ENCODE measurements at regions not wholly inside any gene's neighbourhood (a gene's known extent, or its start where the extent isn't known, plus 50 kb on each side); places are given as distances from the start of the nearest gene placed in this dataset.

GRCh38 chr3:59444676-59445075 lies 394.9 kb upstream of the CFAP20DC start:
- DNase-seq (ENCODE audit: low read depth): no peak

GRCh38 chr3:59444294-59444671 lies 394.5 kb upstream of the CFAP20DC start:
- no peak for DNase-seq (ENCODE audit: low read depth)

GRCh38 chr3:59443618-59444293 lies 393.9 kb upstream of the CFAP20DC start:
- DNase-seq (ENCODE audit: low read depth): no peak

- DNase-seq (ENCODE audit: low read depth): no peak
These were observed 392.2 kb upstream of the CFAP20DC start for GRCh38 chr3:59442046-59442445.

- no peak for DNase-seq (ENCODE audit: low read depth)
These were observed 390.6 kb upstream of the CFAP20DC start for GRCh38 chr3:59440285-59441028.

GRCh38 chr3:59438492-59438891 lies 388.7 kb upstream of the CFAP20DC start:
- DNase-seq (ENCODE audit: low read depth): no peak

- no peak for DNase-seq (ENCODE audit: low read depth)
These were observed 386.5 kb upstream of the CFAP20DC start for GRCh38 chr3:59436164-59436958.

- DNase-seq (ENCODE audit: low read depth): no peak
These were observed 383.7 kb upstream of the CFAP20DC start for GRCh38 chr3:59433546-59433945.

DNA sequence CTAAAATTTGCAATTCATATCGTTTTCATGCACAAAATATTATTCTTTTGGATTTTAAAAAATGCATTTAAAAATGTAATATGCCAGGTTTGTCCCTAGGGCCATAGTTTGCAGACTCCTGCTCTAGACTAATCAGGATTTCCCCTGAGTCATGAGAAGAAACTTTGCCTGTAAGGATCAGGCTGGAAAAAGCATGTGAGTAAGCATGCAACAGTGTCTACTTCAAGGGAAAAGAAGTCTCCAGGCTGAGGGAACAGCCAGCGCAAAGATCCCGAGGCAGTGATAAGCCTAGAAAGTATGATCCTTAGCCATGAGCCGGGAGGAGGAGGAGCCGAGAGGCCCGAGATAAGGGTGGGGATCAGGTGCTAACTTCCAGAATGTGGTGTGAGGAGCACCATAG lies 382.8 kb upstream of the CFAP20DC start:
- no peak for DNase-seq (ENCODE audit: low read depth)

- DNase-seq (ENCODE audit: low read depth): no peak
These were observed 380.5 kb upstream of the CFAP20DC start for GRCh38 chr3:59430341-59430740.

GRCh38 chr3:59429198-59429597 lies 379.4 kb upstream of the CFAP20DC start:
- no peak for DNase-seq (ENCODE audit: low read depth)

GRCh38 chr3:59426821-59427565 lies 377.2 kb upstream of the CFAP20DC start:
- no peak for DNase-seq (ENCODE audit: low read depth)

- peak; percentile 38 for DNase-seq (ENCODE audit: low read depth)
These were observed 376.1 kb upstream of the CFAP20DC start for GRCh38 chr3:59425942-59426341.

DNA sequence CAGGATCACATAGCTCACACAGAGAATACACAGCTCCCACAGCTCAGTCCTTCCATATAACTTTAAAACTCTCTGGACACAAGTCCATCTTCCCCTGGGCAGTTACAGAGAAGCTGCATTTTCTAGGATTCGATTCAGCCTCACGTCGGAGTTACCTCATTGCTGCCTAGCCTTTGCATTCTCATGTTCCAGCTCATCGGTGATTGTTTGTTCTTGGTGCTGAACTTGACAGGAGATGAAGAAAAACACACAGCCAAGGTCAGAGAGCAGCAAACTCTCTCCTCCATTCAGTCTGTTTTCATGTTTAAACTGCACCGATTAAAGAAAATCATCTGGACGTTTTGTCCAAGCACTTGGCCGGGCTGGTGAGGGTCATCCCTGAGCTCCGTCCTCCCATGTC lies 375.5 kb upstream of the CFAP20DC start:
- DNase-seq (ENCODE audit: low read depth): no peak

GRCh38 chr3:59424268-59425010 lies 374.6 kb upstream of the CFAP20DC start:
- DNase-seq (ENCODE audit: low read depth): peak; percentile 19

DNA sequence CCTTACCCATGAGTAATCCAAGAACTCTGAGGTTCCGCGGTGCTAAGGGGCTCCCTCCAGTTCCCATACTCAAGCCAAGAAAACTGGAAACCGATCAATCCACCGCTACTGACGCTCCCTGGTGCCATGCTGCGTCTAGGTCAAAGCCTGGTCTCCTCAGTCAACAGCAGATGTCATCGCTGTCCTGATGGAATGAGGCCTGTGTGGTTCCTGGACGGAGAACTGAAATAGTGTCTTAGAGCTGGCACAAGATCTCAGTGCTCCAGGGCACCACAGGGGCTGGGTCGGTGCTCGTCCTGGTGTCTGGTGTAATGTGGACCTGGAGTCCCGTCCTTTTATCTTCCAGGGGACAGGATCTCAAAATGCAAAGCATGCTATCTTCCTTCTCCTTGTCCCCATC lies 373.9 kb upstream of the CFAP20DC start:
- DNase-seq (ENCODE audit: low read depth): no peak

DNA sequence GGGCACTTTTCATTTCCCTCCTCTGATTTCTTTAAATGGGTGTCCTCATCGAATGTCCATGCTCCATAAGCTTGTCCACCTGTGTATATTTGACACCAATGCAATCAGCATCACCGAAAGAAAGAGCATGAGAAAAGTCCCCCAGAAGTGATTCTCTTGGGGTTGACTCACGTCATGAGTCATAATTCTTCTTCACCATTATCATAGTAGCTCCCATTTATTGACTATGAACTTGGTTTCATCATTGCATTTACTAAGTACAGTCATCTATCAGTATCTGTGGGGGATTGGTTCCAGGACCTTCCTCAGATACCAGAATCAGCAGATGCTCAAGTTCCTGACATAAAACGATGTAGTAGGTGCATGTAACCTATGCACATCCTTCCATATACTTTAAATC lies 372.5 kb upstream of the CFAP20DC start:
- no peak for DNase-seq (ENCODE audit: low read depth)

GRCh38 chr3:59418836-59419235 lies 369.0 kb upstream of the CFAP20DC start:
- DNase-seq (ENCODE audit: low read depth): no peak

DNA sequence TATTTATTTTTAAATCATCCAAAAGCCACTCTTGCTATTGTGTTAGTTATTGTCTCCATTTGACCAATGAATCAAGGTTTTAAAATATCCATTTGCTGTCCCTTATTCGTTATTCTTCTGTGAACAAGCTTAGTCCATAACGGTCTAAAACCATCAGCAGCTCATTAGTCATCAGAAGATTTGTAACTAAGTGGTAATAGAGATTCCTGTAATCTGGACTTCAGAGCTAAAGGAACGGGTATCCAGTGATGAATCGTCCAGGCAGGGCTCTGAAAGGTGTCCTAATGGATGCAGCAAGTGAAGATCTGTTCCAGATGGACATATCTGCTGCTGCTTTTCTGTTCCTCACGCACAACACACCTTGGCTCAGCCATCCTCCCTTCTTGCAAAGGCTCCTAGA lies 362.7 kb upstream of the CFAP20DC start:
- DNase-seq (ENCODE audit: low read depth): no peak

- DNase-seq (ENCODE audit: low read depth): no peak
These were observed 361.9 kb upstream of the CFAP20DC start for GRCh38 chr3:59411694-59412093.

- no peak for DNase-seq (ENCODE audit: low read depth)
These were observed 361.4 kb upstream of the CFAP20DC start for GRCh38 chr3:59411186-59411585.
